ENCODE measurements at regions not wholly inside any gene's neighbourhood (a gene's known extent, or its start where the extent isn't known, plus 50 kb on each side); places are given as distances from the start of the nearest gene placed in this dataset.

- Histone ChIP-seq H3K4me3 (IDR thresholded peaks at IDR 0.05; ENCODE audit: insufficient read depth, low read depth, low read length) (no peak overlapping the region), H3K27me3 (ENCODE audit: insufficient read depth, low read depth) (no peaks in the 10 kb centered on the region), H3K9ac (no peak overlapping the region), H2AFZ (ENCODE audit: low read depth) (no peak overlapping the region), H3K79me2 (ENCODE audit: insufficient read depth, low read depth) (no peaks in the 10 kb centered on the region), H3K4me1 (ENCODE audit: low read depth, poor library complexity, severe bottlenecking) (no peaks in the 10 kb centered on the region), H3K4me2 (no peak overlapping the region), H3K36me3 (ENCODE audit: insufficient read depth) (no peaks in the 10 kb centered on the region), H3K27ac (no peak overlapping the region), H4K20me1 (ENCODE audit: insufficient read depth) (no peaks in the 10 kb centered on the region)
- no peak for TF ChIP-seq CTCF (conservative IDR thresholded peaks at IDR 0.05; ENCODE audit: low read depth, low read length)
Measured at GRCh38 chr3:35992041-35992440, 352.7 kb downstream of the ARPP21 start.

- Histone ChIP-seq H3K4me3 (IDR thresholded peaks at IDR 0.05; ENCODE audit: insufficient read depth, low read depth, low read length) (no peak overlapping the region), H3K9ac (no peak overlapping the region), H3K79me2 (ENCODE audit: insufficient read depth, low read depth) (no peaks in the 10 kb centered on the region), H2AFZ (ENCODE audit: low read depth) (no peak overlapping the region), H3K36me3 (ENCODE audit: insufficient read depth) (no peaks in the 10 kb centered on the region), H3K4me1 (ENCODE audit: low read depth, poor library complexity, severe bottlenecking) (no peaks in the 10 kb centered on the region), H4K20me1 (ENCODE audit: insufficient read depth) (no peaks in the 10 kb centered on the region), H3K27me3 (ENCODE audit: insufficient read depth, low read depth) (no peaks in the 10 kb centered on the region), H3K27ac (no peak overlapping the region), H3K4me2 (no peak overlapping the region)
- TF ChIP-seq CTCF (conservative IDR thresholded peaks at IDR 0.05; ENCODE audit: low read depth, low read length) = no peak
Measured at GRCh38 chr3:36011791-36012190, 368.5 kb upstream of the STAC start.

GRCh38 chr3:36013425-36013824 is 366.9 kb upstream of the STAC start:
- TF ChIP-seq CTCF (conservative IDR thresholded peaks at IDR 0.05; ENCODE audit: low read depth, low read length) = no peak
- Histone ChIP-seq H3K9ac (no peak overlapping the region), H4K20me1 (ENCODE audit: insufficient read depth) (no peaks in the 10 kb centered on the region), H3K4me2 (no peak overlapping the region), H3K79me2 (ENCODE audit: insufficient read depth, low read depth) (no peaks in the 10 kb centered on the region), H3K4me3 (IDR thresholded peaks at IDR 0.05; ENCODE audit: insufficient read depth, low read depth, low read length) (no peak overlapping the region), H2AFZ (ENCODE audit: low read depth) (no peak overlapping the region), H3K27ac (no peak overlapping the region), H3K4me1 (ENCODE audit: low read depth, poor library complexity, severe bottlenecking) (no peaks in the 10 kb centered on the region), H3K27me3 (ENCODE audit: insufficient read depth, low read depth) (no peaks in the 10 kb centered on the region), H3K36me3 (ENCODE audit: insufficient read depth) (no peaks in the 10 kb centered on the region)

- H3K4me2 ChIP-seq = no peak overlapping the region
- H3K27ac ChIP-seq = no peak overlapping the region
- H3K36me3 ChIP-seq (ENCODE audit: insufficient read depth) = no peaks in the 10 kb centered on the region
- H3K4me3 ChIP-seq (IDR thresholded peaks at IDR 0.05; ENCODE audit: insufficient read depth, low read depth, low read length) = no peak overlapping the region
- no peak overlapping the region for H3K9ac ChIP-seq
- no peaks in the 10 kb centered on the region for H3K4me1 ChIP-seq (ENCODE audit: low read depth, poor library complexity, severe bottlenecking)
- no peaks in the 10 kb centered on the region for H3K79me2 ChIP-seq (ENCODE audit: insufficient read depth, low read depth)
- TF ChIP-seq CTCF (conservative IDR thresholded peaks at IDR 0.05; ENCODE audit: low read depth, low read length) = no peak
- H4K20me1 ChIP-seq (ENCODE audit: insufficient read depth) = no peaks in the 10 kb centered on the region
- H3K27me3 ChIP-seq (ENCODE audit: insufficient read depth, low read depth) = no peaks in the 10 kb centered on the region
- H2AFZ ChIP-seq (ENCODE audit: low read depth) = no peak overlapping the region
Measured at GRCh38 chr3:36025232-36025631, 355.1 kb upstream of the STAC start.
